K562 (cell line): ENCODE measurements at regions not wholly inside any gene's neighbourhood (a gene's known extent, or its start where the extent isn't known, plus 50 kb on each side); places are given as distances from the start of the nearest gene placed in this dataset.
A peak's percentile ranks its signal among the peaks of the same experiment; 100 is the strongest.

Source experiments
- ARNT ChIP-seq, 2 experiments: fragments of 450-650 bp; IDR thresholded peaks; 2 replicates each; pipeline ENCODE4 v1.6.1; 2016; ENCODE audit warnings: mild to moderate bottlenecking in 1 of 2
- ATF1 ChIP-seq, 2 experiments: fragments of 450-650 bp in 1 of 2; IDR thresholded peaks; 2 replicates each; pipeline ENCODE4 v1.6.1; 2016; ENCODE audit warnings: missing compliant biosample characterization in 1 of 2, missing genetic modification characterization in 1 of 2
- ATF7 ChIP-seq: fragments of 450-650 bp; IDR thresholded peaks from 2 replicates; pipeline ENCODE4 v1.7.1; 2014; ENCODE audit warnings: mild to moderate bottlenecking, moderate library complexity
- BCL6 ChIP-seq: fragments of 250-450 bp; sonication (Bioruptor Pico); IDR thresholded peaks from 2 replicates; pipeline ENCODE4 v1.4.0; 2020
- BHLHE40 ChIP-seq: IDR thresholded peaks from 2 replicates; pipeline ENCODE4 v1.6.1; 2011; ENCODE audit warnings: low read length, improper control_type of control experiment
- CREM ChIP-seq: IDR thresholded peaks from 2 replicates; pipeline ENCODE4 v1.6.1; 2014; ENCODE audit warnings: antibody characterized with exemption, low read depth
- CTBP1 ChIP-seq: fragments of 450-650 bp; IDR thresholded peaks from 2 replicates; pipeline ENCODE4 v1.6.1; 2016; ENCODE audit warnings: borderline replicate concordance
- FOXK2 ChIP-seq, 2 experiments: fragments of 450-650 bp; IDR thresholded peaks in 1 of 2; conservative IDR thresholded peaks in 1 of 2; 2 replicates each; pipeline ENCODE4 v1.6.1; 2016; ENCODE audit warnings: low read depth in 2 of 2, mild to moderate bottlenecking in 1 of 2
- KHSRP ChIP-seq: fragments of 450-650 bp; IDR thresholded peaks from 2 replicates; pipeline ENCODE4 v1.6.1; 2017
- MAZ ChIP-seq, 2 experiments: fragments of 450-650 bp in 1 of 2; sonication (generic) in 1 of 2; formaldehyde crosslinking; IDR thresholded peaks in 1 of 2; conservative IDR thresholded peaks in 1 of 2; 2 replicates each; pipeline versions ENCODE4 v1.4.0 to v1.5.0; 2020; ENCODE audit warnings: mild to moderate bottlenecking in 1 of 2, missing genetic modification reagents in 1 of 2
- NFE2 ChIP-seq: IDR thresholded peaks from 2 replicates; pipeline ENCODE4 v1.6.1; 2014; ENCODE audit warnings: antibody characterized with exemption, low read depth
- PCBP2 ChIP-seq: fragments of 200-400 bp; formaldehyde crosslinking; IDR thresholded peaks from 2 replicates; pipeline ENCODE4 v1.6.1; 2018; ENCODE audit warnings: low read length, low read depth, mild to moderate bottlenecking, moderate library complexity; ENCODE audit not compliant: poor library complexity, severe bottlenecking
- POLR2B ChIP-seq: fragments of 450-650 bp; IDR thresholded peaks from 2 replicates; pipeline ENCODE4 v1.6.1; 2018; ENCODE audit warnings: low read depth; ENCODE audit not compliant: partially characterized antibody
- PPARD ChIP-seq: fragments of 250-450 bp; sonication (Bioruptor Pico); IDR thresholded peaks from 2 replicates; pipeline ENCODE4 v1.8.0; 2022; ENCODE audit warnings: inconsistent platforms, mild to moderate bottlenecking, moderate library complexity
- RB1 ChIP-seq: fragments of 450-650 bp; IDR thresholded peaks from 2 replicates; pipeline ENCODE4 v1.6.1; 2017; ENCODE audit warnings: low read depth, mild to moderate bottlenecking
- RNF2 ChIP-seq: sonication (generic); IDR thresholded peaks from 2 replicates; pipeline ENCODE4 v1.6.1; 2016
- SMC3 ChIP-seq: conservative IDR thresholded peaks from 2 replicates; pipeline ENCODE4 v1.6.1; 2011; ENCODE audit warnings: low read depth, low read length, improper control_type of control experiment; ENCODE audit not compliant: insufficient read depth
- TARDBP ChIP-seq: fragments of 450-650 bp; IDR thresholded peaks from 2 replicates; pipeline ENCODE4 v1.6.1; 2016
- TCF7L2 ChIP-seq: fragments of 150-350 bp; IDR thresholded peaks from 2 replicates; pipeline ENCODE4 v1.6.1; 2016; ENCODE audit warnings: low read depth, mild to moderate bottlenecking, low read length, moderate library complexity
- XRCC5 ChIP-seq: fragments of 200-400 bp; formaldehyde crosslinking; IDR thresholded peaks from 2 replicates; pipeline ENCODE4 v1.6.1; 2017; ENCODE audit warnings: low read depth, mild to moderate bottlenecking, low read length
- ZBTB11 ChIP-seq, 3 experiments: fragments of 200-800 bp in 1 of 3; fragments of 250-450 bp in 1 of 3; fragments of 450-650 bp in 1 of 3; sonication (Bioruptor Pico) in 1 of 3; sonication (Bioruptor generic) in 1 of 3; formaldehyde crosslinking in 1 of 3; IDR thresholded peaks; 2 replicates each; pipeline versions ENCODE4 v1.6.1 to v1.8.0; 2016 to 2022; ENCODE audit warnings: mild to moderate bottlenecking in 2 of 3, missing genetic modification characterization in 2 of 3, missing compliant biosample characterization in 1 of 3, moderate library complexity in 1 of 3
- ZNF124 ChIP-seq: sonication (generic); formaldehyde crosslinking; IDR thresholded peaks from 2 replicates; pipeline ENCODE4 v1.8.1; 2022; ENCODE audit warnings: missing genetic modification reagents
- ZNF24 ChIP-seq: fragments of 450-650 bp; IDR thresholded peaks from 2 replicates; pipeline ENCODE4 v1.6.1; 2016
- ZNF518B ChIP-seq: fragments of 250-450 bp; sonication (Bioruptor Pico); IDR thresholded peaks from 2 replicates; pipeline ENCODE4 v1.5.0; 2021; ENCODE audit warnings: mild to moderate bottlenecking, moderate library complexity

- TF ChIP-seq PPARD (CRISPR knock-in tag) = no peak
- no peak for TF ChIP-seq ZNF124 (CRISPR knock-in tag)
- TF ChIP-seq BCL6 (CRISPR knock-in tag) = no peak
- 0 out of 4 replicates have a peak, but pooled peaks of 1 of the 2 experiments have one; percentile 24 for TF ChIP-seq ARNT (IDR thresholded peaks at IDR 0.05)
- no peak for TF ChIP-seq ZNF518B (CRISPR knock-in tag)
- TF ChIP-seq PCBP2 = no peak
- TF ChIP-seq XRCC5 = no peak
- 0 out of 2 replicates have a peak, but pooled peaks have one; percentile 53 for TF ChIP-seq CREM
- no peak for TF ChIP-seq KHSRP
- peak; percentile 51; the same call in 1 of the 2 replicates for TF ChIP-seq ZNF24
- peak; percentile 41; the same call in 1 of the 2 replicates for TF ChIP-seq CTBP1
- TF ChIP-seq MAZ (CRISPR knock-in tag; conservative IDR thresholded peaks at IDR 0.05 in 1 of 2, IDR thresholded peaks at IDR 0.05 in 1 of 2) = peak; percentile 60 to 62; a peak in 2 of 4 replicates
- no peak for TF ChIP-seq TARDBP
- peak; percentile 37; the same call in 1 of the 2 replicates for TF ChIP-seq RNF2
- TF ChIP-seq ATF7 = no peak; the same call in 1 of the 2 replicates
- TF ChIP-seq ATF1 (CRISPR knock-in tag; IDR thresholded peaks at IDR 0.05) = no peak
- TF ChIP-seq ATF1 (tag; IDR thresholded peaks at IDR 0.05) = peak; percentile 31; the same call in 1 of the 2 replicates
- peak; percentile 57; the same call in 1 of the 2 replicates for TF ChIP-seq BHLHE40
- TF ChIP-seq FOXK2 (conservative IDR thresholded peaks at IDR 0.05 in 1 of 2, IDR thresholded peaks at IDR 0.05 in 1 of 2; ENCODE audit: low read depth in 2 of 2) = 0 out of 4 replicates have a peak, but pooled peaks of 1 of the 2 experiments have one; percentile 33
- no peak for TF ChIP-seq TCF7L2
- peak; percentile 72 for TF ChIP-seq SMC3
- TF ChIP-seq POLR2B = no peak
- TF ChIP-seq ZBTB11 (CRISPR knock-in tag; IDR thresholded peaks at IDR 0.05) = no peak
- peak; percentile 50; the same call in 1 of the 2 replicates for TF ChIP-seq RB1
- TF ChIP-seq NFE2 = no peak
Measured at GRCh38 chr11:10366568-10367331, 61.9 kb downstream of the ADM start (continued).
